ENCODE measurements at regions not wholly inside any gene's neighbourhood (a gene's known extent, or its start where the extent isn't known, plus 50 kb on each side); places are given as distances from the start of the nearest gene placed in this dataset.
"Not testable (repeated sequence)": the region's sequence is repeated elsewhere in the genome, so short reads cannot be mapped to it uniquely, and the experiment has no call there.

- not testable (repeated sequence) for TF ChIP-seq CTCF, POLR2A (IDR thresholded peaks at IDR 0.05)
Observed at GRCh38 chr22:46048661-46049060, 71.7 kb upstream of the WNT7B start.
